RPMI8226 (cell line): ENCODE measurements at regions not wholly inside any gene's neighbourhood (a gene's known extent, or its start where the extent isn't known, plus 50 kb on each side); places are given as distances from the start of the nearest gene placed in this dataset.
"Not testable (repeated sequence)": the region's sequence is repeated elsewhere in the genome, so short reads cannot be mapped to it uniquely, and the experiment has no call there.

Experiments used
- DNase-seq: peaks from one replicate; pipeline ENCODE4 v3.0.0-alpha.2; 2015

- no peak for DNase-seq
Measured at GRCh38 chr6:163774485-163774884, 360.0 kb downstream of the QKI start.

- no peak for DNase-seq
Measured at GRCh38 chr6:163773646-163774045, 359.1 kb downstream of the QKI start.

DNA sequence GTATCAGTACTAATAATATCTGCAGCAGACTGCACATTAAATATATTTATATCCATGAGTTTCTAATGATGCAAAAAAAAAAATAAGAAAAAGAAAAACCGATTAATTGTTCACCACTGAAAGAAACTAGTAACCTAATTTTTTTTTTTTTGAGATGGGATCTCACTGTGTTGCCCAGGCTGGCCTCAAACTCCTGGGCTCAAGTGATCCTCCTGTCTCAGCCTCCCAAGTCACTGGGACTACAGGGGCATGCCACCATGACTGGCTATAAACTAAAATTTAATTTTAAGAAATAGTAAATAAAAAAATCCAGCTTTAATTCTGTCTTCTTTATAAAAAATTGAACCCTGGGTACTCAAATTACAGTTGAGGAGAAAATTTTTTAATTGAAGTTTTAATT, 358.2 kb downstream of the QKI start:
- DNase-seq: no peak

- DNase-seq: no peak
Measured at GRCh38 chr6:163771180-163771579, 356.7 kb downstream of the QKI start.

DNA sequence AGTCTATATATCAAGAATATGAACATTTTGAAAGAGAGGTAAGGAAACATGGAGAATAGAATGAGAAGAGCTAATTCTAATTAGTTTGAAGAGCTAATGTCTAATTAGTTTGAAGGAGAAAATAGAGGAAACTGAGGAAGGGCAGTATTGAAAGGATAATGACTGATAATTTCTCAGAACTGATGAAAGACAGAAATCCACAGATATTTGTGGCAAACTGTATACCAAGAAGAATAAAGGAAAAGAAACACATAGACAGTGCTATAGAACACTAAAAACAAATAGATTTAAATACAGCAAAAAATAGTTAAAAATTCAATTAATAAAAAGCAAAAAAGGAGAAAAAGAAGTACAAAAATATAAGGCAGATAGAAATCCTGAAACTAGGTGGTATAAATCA, 354.4 kb downstream of the QKI start:
- DNase-seq: no peak

- DNase-seq: no peak
Measured at GRCh38 chr6:163766936-163767335, 352.4 kb downstream of the QKI start.

DNA sequence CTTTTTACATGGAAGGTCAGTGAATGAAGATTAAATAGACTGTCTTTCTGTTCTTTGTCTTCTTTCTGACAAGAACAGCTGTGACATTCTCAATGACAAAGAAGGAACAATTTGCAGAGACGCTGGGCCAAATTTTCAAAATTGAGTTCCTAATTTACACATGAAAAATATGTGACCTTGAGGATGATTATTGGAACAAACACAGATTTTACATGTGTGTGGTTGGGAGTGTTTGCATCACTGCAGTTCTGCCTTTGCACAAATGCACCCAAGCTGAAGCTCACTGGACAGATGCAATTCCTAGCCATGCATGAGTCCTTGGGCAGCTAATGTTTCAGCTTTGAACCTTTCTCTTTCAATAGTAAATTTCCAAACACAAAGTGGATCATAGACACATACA, 350.8 kb downstream of the QKI start:
- DNase-seq: no peak

DNA sequence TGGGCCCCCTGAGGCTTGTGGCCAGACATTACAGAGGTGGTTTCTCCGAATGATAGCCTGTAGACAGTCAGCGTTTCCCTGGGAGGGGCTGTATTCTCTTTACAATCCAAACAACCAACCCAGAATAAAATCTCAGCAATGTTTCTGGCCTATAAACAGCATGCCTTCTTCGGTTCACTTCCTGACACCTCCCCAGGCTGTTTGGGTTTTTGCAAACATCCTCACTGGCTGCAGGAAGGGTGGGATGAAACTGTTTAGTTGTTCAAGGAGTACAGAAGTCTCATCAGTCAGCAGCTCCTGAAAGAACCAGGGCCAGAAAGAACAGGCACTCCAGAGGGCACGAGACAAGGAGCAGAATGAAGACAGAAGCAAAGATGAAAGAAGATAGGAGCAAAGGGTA, 350.0 kb downstream of the QKI start:
- DNase-seq: no peak

DNA sequence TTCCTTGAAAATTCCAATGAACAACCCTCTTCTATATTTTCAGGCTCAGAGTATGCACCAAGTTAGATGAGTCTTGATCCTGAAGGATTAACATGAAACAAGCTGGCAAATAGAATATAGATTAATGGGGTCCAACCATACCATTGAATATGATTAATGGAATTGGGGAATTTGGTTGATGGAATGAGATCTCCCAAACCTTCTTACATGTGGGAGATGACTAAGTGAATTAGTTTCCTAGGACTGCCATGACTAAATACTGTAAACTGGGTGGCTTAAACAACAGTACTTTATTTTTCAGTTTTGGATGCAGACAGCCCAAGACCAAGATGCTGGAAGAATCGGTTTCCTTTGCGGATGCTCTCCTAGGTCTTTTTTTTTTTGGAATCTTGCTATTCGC, 347.0 kb downstream of the QKI start:
- no peak for DNase-seq

- no peak for DNase-seq
Measured at GRCh38 chr6:163760860-163761259, 346.3 kb downstream of the QKI start.

DNA sequence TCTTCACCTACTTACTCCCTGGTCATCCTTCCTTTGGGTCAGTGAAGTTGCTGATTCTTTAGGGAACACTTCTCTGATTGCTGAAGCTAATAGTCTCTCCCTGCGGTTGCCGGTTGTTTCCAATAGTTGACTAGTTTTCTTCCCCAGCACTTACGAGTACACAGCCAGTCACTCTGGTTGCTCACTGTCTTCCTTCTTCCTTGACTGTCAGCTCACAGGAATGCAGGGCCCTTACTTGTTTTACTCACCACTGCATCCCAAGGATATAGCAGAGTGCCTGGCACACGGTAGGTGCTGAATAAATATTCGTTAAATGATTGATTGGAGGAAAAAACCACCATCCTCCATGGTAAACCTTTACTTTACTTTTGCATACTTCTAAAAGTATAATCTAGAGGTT, 345.0 kb downstream of the QKI start:
- no peak for DNase-seq

DNA sequence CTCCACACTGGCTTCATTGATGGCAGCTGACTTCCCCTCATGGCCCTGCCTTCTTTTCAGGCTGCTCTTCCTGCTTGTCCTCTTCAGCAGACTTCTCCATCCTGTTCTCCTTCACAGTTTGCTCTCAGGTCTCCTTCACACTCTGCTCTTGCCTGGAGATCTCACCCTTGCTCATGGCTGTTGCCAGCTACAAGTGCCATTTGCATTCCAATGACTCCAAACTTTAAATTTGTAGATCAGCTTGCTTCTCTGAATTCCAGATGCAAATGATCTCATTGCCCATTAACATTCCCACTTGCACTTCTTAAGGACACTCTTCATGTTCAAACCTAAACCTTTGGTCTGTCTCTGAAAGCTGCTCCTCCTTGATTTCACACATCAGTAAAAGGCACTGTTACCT, 343.0 kb downstream of the QKI start:
- no peak for DNase-seq

GRCh38 chr6:163756079-163756478, 341.6 kb downstream of the QKI start:
- peak; percentile 80 for DNase-seq

DNA sequence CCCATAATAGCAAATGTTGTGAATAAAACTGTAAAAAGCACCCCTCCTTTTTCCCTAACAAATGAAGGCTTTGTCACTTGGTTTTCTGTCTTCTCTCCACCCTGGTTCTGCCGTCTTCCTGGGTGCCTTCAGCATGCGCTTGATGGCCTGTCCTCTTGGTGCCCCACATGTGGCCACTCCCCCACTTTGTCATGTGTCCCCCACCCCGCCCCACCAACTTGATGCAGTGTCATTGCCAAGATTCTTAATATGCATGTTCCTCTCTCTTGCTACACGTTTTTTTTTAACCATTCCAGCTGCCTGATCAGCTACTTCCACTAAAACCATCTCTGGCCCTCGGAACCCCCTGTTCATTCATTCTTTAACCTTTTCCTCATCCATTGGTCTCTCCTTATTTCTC, 340.3 kb downstream of the QKI start:
- no peak for DNase-seq

- no peak for DNase-seq
Measured at GRCh38 chr6:163753430-163753829, 338.9 kb downstream of the QKI start.

GRCh38 chr6:163752446-163752845, 337.9 kb downstream of the QKI start:
- DNase-seq: no peak

GRCh38 chr6:163751032-163751525, 336.6 kb downstream of the QKI start:
- no peak for DNase-seq

DNA sequence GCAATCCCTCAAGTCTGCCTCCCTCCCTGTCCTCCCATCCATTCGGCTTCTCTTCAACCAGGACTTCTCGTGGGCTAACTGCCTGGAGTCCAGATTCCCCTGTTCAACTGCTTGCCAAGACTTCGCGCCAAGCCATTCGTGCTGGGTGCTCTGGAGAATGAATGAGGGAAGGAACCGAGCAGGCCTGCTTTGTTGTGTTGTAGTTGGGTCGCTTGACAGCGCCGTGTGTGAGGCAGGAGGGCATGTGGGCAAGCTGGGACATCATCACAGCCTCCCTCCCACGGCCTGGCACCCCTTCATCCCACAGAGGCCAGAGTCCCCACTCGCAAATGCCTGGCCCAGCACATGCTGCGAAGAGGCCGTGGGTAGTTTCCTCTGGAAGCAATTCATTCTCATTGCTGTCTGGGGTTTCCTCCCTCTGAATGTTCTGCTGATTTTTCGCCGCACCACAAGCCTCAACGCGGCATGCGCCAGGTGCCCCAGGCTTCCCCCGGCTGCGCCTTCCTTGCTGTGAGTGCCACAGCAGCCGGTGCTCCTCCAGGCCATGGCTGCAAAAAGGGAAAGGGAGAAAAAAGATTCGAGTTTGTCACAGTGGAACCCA, 336.0 kb downstream of the QKI start:
- DNase-seq: no peak

DNA sequence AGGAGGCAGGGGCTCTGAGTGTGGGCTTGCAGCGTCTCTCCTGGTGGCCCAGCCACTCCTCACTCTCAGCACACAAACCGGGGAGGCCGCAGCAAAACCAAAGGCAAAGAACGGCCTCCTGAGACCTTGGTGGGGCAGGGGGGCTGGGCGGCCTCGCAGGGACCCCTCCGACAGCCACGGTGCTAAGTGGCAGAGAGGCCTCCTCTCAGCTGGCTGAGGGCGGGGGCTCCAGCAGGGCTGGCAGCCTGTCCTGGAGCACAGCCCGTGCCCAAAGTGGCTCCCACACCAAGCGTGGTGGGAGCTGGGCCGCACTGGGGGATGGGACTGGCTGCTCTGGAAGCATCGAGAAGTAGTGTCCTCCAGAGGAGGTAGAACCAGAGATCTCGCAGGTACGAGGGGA, 334.4 kb downstream of the QKI start:
- no peak for DNase-seq

- DNase-seq: no peak
Measured at GRCh38 chr6:163748036-163748435, 333.5 kb downstream of the QKI start.

GRCh38 chr6:163747058-163747457, 332.5 kb downstream of the QKI start:
- not testable (repeated sequence) for DNase-seq

- DNase-seq: no peak
Measured at GRCh38 chr6:163745536-163746400, 331.2 kb downstream of the QKI start.

DNA sequence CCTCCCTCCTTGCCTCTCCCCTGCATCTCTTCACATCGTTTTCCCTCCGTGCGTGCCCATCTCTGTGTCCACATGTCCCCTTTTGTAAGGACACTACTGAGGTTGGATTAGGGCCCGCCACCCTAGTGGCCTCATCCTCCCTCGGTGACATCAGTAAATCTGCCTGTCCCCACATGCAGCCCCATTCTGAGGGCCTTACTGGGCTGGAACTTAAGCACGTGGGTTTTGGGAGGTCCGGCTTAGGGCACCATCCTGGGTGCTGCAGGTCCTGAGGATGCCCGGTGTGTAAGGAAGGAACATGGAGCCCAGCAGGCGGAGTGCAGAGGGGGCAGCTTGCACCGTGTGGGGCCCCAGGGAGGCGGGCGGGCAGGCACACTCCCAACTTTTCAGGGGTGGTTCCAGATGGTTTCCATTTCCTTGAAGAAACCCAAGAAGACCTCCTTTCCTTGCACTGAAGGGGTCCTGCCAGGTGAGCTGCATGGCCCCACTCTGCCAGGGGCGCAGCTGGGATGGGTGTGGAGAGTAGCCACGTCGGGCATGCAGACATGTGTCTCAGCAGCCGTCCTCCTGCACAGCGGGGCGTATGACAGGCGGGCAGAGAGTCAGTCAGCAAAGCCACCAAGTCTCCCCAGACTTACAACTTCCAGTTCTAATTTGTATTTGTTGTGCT, 329.9 kb downstream of the QKI start:
- no peak for DNase-seq

- DNase-seq: no peak
Measured at GRCh38 chr6:163743796-163744195, 329.3 kb downstream of the QKI start.
